IPS-15b (cell line): ENCODE measurements at regions not wholly inside any gene's neighbourhood (a gene's known extent, or its start where the extent isn't known, plus 50 kb on each side); places are given as distances from the start of the nearest gene placed in this dataset.

Source experiments
- H3K27me3 ChIP-seq: one replicate; pipeline ENCODE4 v1.6.1; 2013; ENCODE audit warnings: low read length; ENCODE audit not compliant: control insufficient read depth, insufficient read depth
- H3K36me3 ChIP-seq: one replicate; pipeline ENCODE4 v1.6.1; 2013; ENCODE audit warnings: low read length; ENCODE audit not compliant: control insufficient read depth, insufficient read depth
- H3K4me1 ChIP-seq: one replicate; pipeline ENCODE4 v1.6.1; 2013; ENCODE audit warnings: mild to moderate bottlenecking, low read length; ENCODE audit not compliant: control insufficient read depth, insufficient read depth
- H3K4me3 ChIP-seq: one replicate; pipeline ENCODE4 v1.5.1; 2013; ENCODE audit warnings: low read depth, low read length
- H3K9ac ChIP-seq: one replicate; pipeline ENCODE4 v1.6.1; 2013; ENCODE audit warnings: low read depth, mild to moderate bottlenecking, low read length
- H3K9me3 ChIP-seq: one replicate; pipeline ENCODE4 v1.6.1; 2013; ENCODE audit warnings: mild to moderate bottlenecking, low read length; ENCODE audit not compliant: control insufficient read depth, insufficient read depth

GRCh38 chr13:44028734-44029133 lies 149.0 kb downstream of the LACC1 start:
- no peak overlapping the region for H3K4me3 ChIP-seq
- H3K27me3 ChIP-seq, result no peaks in the 10 kb centered on the region
- no peaks in the 10 kb centered on the region for H3K9me3 ChIP-seq
- no peaks in the 10 kb centered on the region for H3K36me3 ChIP-seq
- H3K4me1 ChIP-seq, result no peaks in the 10 kb centered on the region
- no peak overlapping the region for H3K9ac ChIP-seq

- no peaks in the 10 kb centered on the region for H3K36me3 ChIP-seq
These were observed 150.9 kb downstream of the LACC1 start for GRCh38 chr13:44030615-44031014.

GRCh38 chr13:44031555-44031954 lies 151.9 kb downstream of the LACC1 start:
- H3K9me3 ChIP-seq, result no peaks in the 10 kb centered on the region
- no peak overlapping the region for H3K9ac ChIP-seq
- no peaks in the 10 kb centered on the region for H3K27me3 ChIP-seq

More at GRCh38 chr13:44030615-44031014, 150.9 kb downstream of the LACC1 start:
- Histone ChIP-seq H3K4me3 (no peak overlapping the region), H3K9me3 (no peaks in the 10 kb centered on the region), H3K4me1 (no peaks in the 10 kb centered on the region), H3K27me3 (no peaks in the 10 kb centered on the region), H3K9ac (no peak overlapping the region)

GRCh38 chr13:44032802-44033201 lies 153.1 kb downstream of the LACC1 start:
- H3K4me3 ChIP-seq, result no peak overlapping the region

More at GRCh38 chr13:44031555-44031954, 151.9 kb downstream of the LACC1 start:
- H3K4me3 ChIP-seq, result no peak overlapping the region
- H3K4me1 ChIP-seq, result no peaks in the 10 kb centered on the region
- no peaks in the 10 kb centered on the region for H3K36me3 ChIP-seq

GRCh38 chr13:44035400-44035799 lies 155.7 kb downstream of the LACC1 start:
- no peak overlapping the region for H3K4me3 ChIP-seq
- H3K4me1 ChIP-seq, result no peaks in the 10 kb centered on the region
- H3K36me3 ChIP-seq, result no peaks in the 10 kb centered on the region
- no peak overlapping the region for H3K9ac ChIP-seq
- no peaks in the 10 kb centered on the region for H3K27me3 ChIP-seq
- no peaks in the 10 kb centered on the region for H3K9me3 ChIP-seq

More at GRCh38 chr13:44032802-44033201, 153.1 kb downstream of the LACC1 start:
- no peak overlapping the region for H3K9ac ChIP-seq
- H3K4me1 ChIP-seq, result no peaks in the 10 kb centered on the region
- no peaks in the 10 kb centered on the region for H3K27me3 ChIP-seq
- no peaks in the 10 kb centered on the region for H3K36me3 ChIP-seq
- no peaks in the 10 kb centered on the region for H3K9me3 ChIP-seq

GRCh38 chr13:44040070-44040817 lies 160.5 kb downstream of the LACC1 start:
- Histone ChIP-seq H3K9ac (no peak overlapping the region), H3K9me3 (no peaks in the 10 kb centered on the region), H3K36me3 (no peaks in the 10 kb centered on the region), H3K4me3 (no peak overlapping the region), H3K27me3 (no peaks in the 10 kb centered on the region), H3K4me1 (no peaks in the 10 kb centered on the region)

- H3K9ac ChIP-seq, result no peak overlapping the region
- no peaks in the 10 kb centered on the region for H3K36me3 ChIP-seq
- H3K27me3 ChIP-seq, result no peaks in the 10 kb centered on the region
- H3K4me3 ChIP-seq, result no peak overlapping the region
- H3K9me3 ChIP-seq, result no peaks in the 10 kb centered on the region
- no peaks in the 10 kb centered on the region for H3K4me1 ChIP-seq
These were observed 161.1 kb downstream of the LACC1 start for GRCh38 chr13:44040818-44041100.

GRCh38 chr13:44044547-44045179 lies 165.0 kb downstream of the LACC1 start:
- H3K9me3 ChIP-seq, result no peaks in the 10 kb centered on the region
- no peaks in the 10 kb centered on the region for H3K27me3 ChIP-seq
- no peaks in the 10 kb centered on the region for H3K4me1 ChIP-seq
- no peaks in the 10 kb centered on the region for H3K36me3 ChIP-seq
- H3K4me3 ChIP-seq, result no peak overlapping the region
- H3K9ac ChIP-seq, result no peak overlapping the region

- Histone ChIP-seq H3K4me1 (no peaks in the 10 kb centered on the region), H3K4me3 (no peak overlapping the region), H3K27me3 (no peaks in the 10 kb centered on the region), H3K9ac (no peak overlapping the region), H3K36me3 (no peaks in the 10 kb centered on the region), H3K9me3 (no peaks in the 10 kb centered on the region)
These were observed 165.5 kb downstream of the LACC1 start for GRCh38 chr13:44045180-44045562.

- no peak overlapping the region for H3K9ac ChIP-seq
These were observed 166.7 kb downstream of the LACC1 start for GRCh38 chr13:44046428-44046827.

GRCh38 chr13:44048326-44048725 lies 168.6 kb downstream of the LACC1 start:
- Histone ChIP-seq H3K4me1 (peaks cover 2% of the 10 kb centered on the region), H3K9me3 (no peaks in the 10 kb centered on the region), H3K36me3 (no peaks in the 10 kb centered on the region), H3K4me3 (no peak overlapping the region), H3K27me3 (no peaks in the 10 kb centered on the region), H3K9ac (no peak overlapping the region)

More at GRCh38 chr13:44046428-44046827, 166.7 kb downstream of the LACC1 start:
- Histone ChIP-seq H3K4me1 (no peaks in the 10 kb centered on the region), H3K4me3 (no peak overlapping the region), H3K9me3 (no peaks in the 10 kb centered on the region), H3K27me3 (no peaks in the 10 kb centered on the region), H3K36me3 (no peaks in the 10 kb centered on the region)
